ENCODE measurements at regions not wholly inside any gene's neighbourhood (a gene's known extent, or its start where the extent isn't known, plus 50 kb on each side); places are given as distances from the start of the nearest gene placed in this dataset.

- no peak overlapping the region for H3K27ac Mint-ChIP-seq
These were observed 133.2 kb upstream of the SNTG2 start for GRCh38 chr2:817336-818015.

GRCh38 chr2:816278-816677, 134.4 kb upstream of the SNTG2 start:
- no peak for TF ChIP-seq CTCF (IDR thresholded peaks at IDR 0.05)
- H3K36me3 Mint-ChIP-seq (ENCODE audit: low read depth): no peaks in the 10 kb centered on the region
- H3K4me1 Mint-ChIP-seq: peaks cover 17% of the 10 kb centered on the region
- no peak overlapping the region for H3K27ac Mint-ChIP-seq
- H3K27me3 Mint-ChIP-seq (ENCODE audit: low read depth, poor library complexity): peaks cover 3% of the 10 kb centered on the region
- no peak overlapping the region for H3K4me3 Mint-ChIP-seq
- no peak for DNase-seq
- H3K9me3 Mint-ChIP-seq: peaks cover 7% of the 10 kb centered on the region

More at GRCh38 chr2:817336-818015, 133.2 kb upstream of the SNTG2 start:
- H3K27me3 Mint-ChIP-seq (ENCODE audit: low read depth, poor library complexity): peaks cover 3% of the 10 kb centered on the region
- DNase-seq: no peak
- peaks cover 17% of the 10 kb centered on the region for H3K4me1 Mint-ChIP-seq
- TF ChIP-seq CTCF (IDR thresholded peaks at IDR 0.05): no peak
- H3K36me3 Mint-ChIP-seq (ENCODE audit: low read depth): no peaks in the 10 kb centered on the region
- H3K4me3 Mint-ChIP-seq: no peak overlapping the region
- no peaks in the 10 kb centered on the region for H3K9me3 Mint-ChIP-seq

GRCh38 chr2:810397-810796, 133.2 kb upstream of the TMEM18 start:
- Mint-ChIP-seq H3K9me3 (peaks cover 14% of the 10 kb centered on the region), H3K36me3 (ENCODE audit: low read depth) (no peaks in the 10 kb centered on the region), H3K4me3 (no peak overlapping the region), H3K27me3 (ENCODE audit: low read depth, poor library complexity) (peaks cover 10% of the 10 kb centered on the region), H3K27ac (no peak overlapping the region), H3K4me1 (peaks cover 5% of the 10 kb centered on the region)
- no peak for DNase-seq
- no peak for TF ChIP-seq CTCF (IDR thresholded peaks at IDR 0.05)

GRCh38 chr2:807300-807699, 130.1 kb upstream of the TMEM18 start:
- no peak overlapping the region for H3K27ac Mint-ChIP-seq
- DNase-seq: no peak
- H3K9me3 Mint-ChIP-seq: peaks cover 17% of the 10 kb centered on the region
- TF ChIP-seq CTCF (IDR thresholded peaks at IDR 0.05): no peak
- no peak overlapping the region for H3K4me3 Mint-ChIP-seq
- H3K36me3 Mint-ChIP-seq (ENCODE audit: low read depth): no peaks in the 10 kb centered on the region
- no peaks in the 10 kb centered on the region for H3K4me1 Mint-ChIP-seq
- peaks cover 7% of the 10 kb centered on the region for H3K27me3 Mint-ChIP-seq (ENCODE audit: low read depth, poor library complexity)

GRCh38 chr2:805664-806063, 128.5 kb upstream of the TMEM18 start:
- no peak for DNase-seq
- no peak overlapping the region for H3K27ac Mint-ChIP-seq
- no peaks in the 10 kb centered on the region for H3K4me1 Mint-ChIP-seq
- no peaks in the 10 kb centered on the region for H3K36me3 Mint-ChIP-seq (ENCODE audit: low read depth)
- no peak for TF ChIP-seq CTCF (IDR thresholded peaks at IDR 0.05)
- H3K9me3 Mint-ChIP-seq: peaks cover 7% of the 10 kb centered on the region
- H3K4me3 Mint-ChIP-seq: no peak overlapping the region
- peaks cover 7% of the 10 kb centered on the region for H3K27me3 Mint-ChIP-seq (ENCODE audit: low read depth, poor library complexity)

GRCh38 chr2:797993-798392, 120.8 kb upstream of the TMEM18 start:
- Mint-ChIP-seq H3K36me3 (ENCODE audit: low read depth) (no peaks in the 10 kb centered on the region), H3K27ac (peak overlapping the region; percentile 59), H3K9me3 (peaks cover 4% of the 10 kb centered on the region), H3K4me3 (no peak overlapping the region), H3K27me3 (ENCODE audit: low read depth, poor library complexity) (peaks cover 3% of the 10 kb centered on the region), H3K4me1 (peaks cover 44% of the 10 kb centered on the region)
- DNase-seq: no peak
- TF ChIP-seq CTCF (IDR thresholded peaks at IDR 0.05): no peak

All from nephron progenitor cell (in vitro differentiated cells).